ENCODE measurements at regions not wholly inside any gene's neighbourhood (a gene's known extent, or its start where the extent isn't known, plus 50 kb on each side); places are given as distances from the start of the nearest gene placed in this dataset.

- no peaks in the 10 kb centered on the region for H3K36me3 ChIP-seq (ENCODE audit: control insufficient read depth in 1 of 2, insufficient read depth in 2 of 2, low read length in 2 of 2)
- H3K4me1 ChIP-seq (ENCODE audit: control insufficient read depth in 1 of 2, insufficient read depth in 2 of 2, low read length in 2 of 2): peaks cover 0 to under 1% of the 10 kb centered on the region in 2 donors
- no peak overlapping the region for H3K27ac ChIP-seq (ENCODE audit: low read length)
- H3K9me3 ChIP-seq (ENCODE audit: control insufficient read depth in 1 of 2, low read length in 2 of 2): no peaks in the 10 kb centered on the region
- H3K27me3 ChIP-seq (ENCODE audit: low read depth, low read length): peaks cover 10% of the 10 kb centered on the region
- H3K4me3 ChIP-seq (ENCODE audit: low read depth in 1 of 2, low read length in 2 of 2): no peak overlapping the region
Measured at GRCh38 chr2:176643646-176644045, 374.4 kb downstream of the MTX2 start.

- Histone ChIP-seq H3K4me3 (ENCODE audit: low read depth in 1 of 2, low read length in 2 of 2) (no peak overlapping the region), H3K36me3 (ENCODE audit: control insufficient read depth in 1 of 2, insufficient read depth in 2 of 2, low read length in 2 of 2) (no peaks in the 10 kb centered on the region), H3K9me3 (ENCODE audit: control insufficient read depth in 1 of 2, low read length in 2 of 2) (no peaks in the 10 kb centered on the region), H3K27me3 (ENCODE audit: low read depth, low read length) (peaks cover 10% of the 10 kb centered on the region), H3K27ac (ENCODE audit: low read length) (no peak overlapping the region), H3K4me1 (ENCODE audit: control insufficient read depth in 1 of 2, insufficient read depth in 2 of 2, low read length in 2 of 2) (no peaks in the 10 kb centered on the region)
Measured at GRCh38 chr2:176645494-176645893, 376.3 kb downstream of the MTX2 start.

- no peak overlapping the region for H3K27ac ChIP-seq (ENCODE audit: low read length)
- H3K9me3 ChIP-seq (ENCODE audit: control insufficient read depth in 1 of 2, low read length in 2 of 2): no peaks in the 10 kb centered on the region
- H3K4me1 ChIP-seq (ENCODE audit: control insufficient read depth in 1 of 2, insufficient read depth in 2 of 2, low read length in 2 of 2): no peaks in the 10 kb centered on the region
- peaks cover 3% of the 10 kb centered on the region for H3K27me3 ChIP-seq (ENCODE audit: low read depth, low read length)
- H3K36me3 ChIP-seq (ENCODE audit: control insufficient read depth in 1 of 2, insufficient read depth in 2 of 2, low read length in 2 of 2): no peaks in the 10 kb centered on the region
- H3K4me3 ChIP-seq (ENCODE audit: low read depth in 1 of 2, low read length in 2 of 2): no peak overlapping the region
Measured at GRCh38 chr2:176646033-176646615, 376.9 kb downstream of the MTX2 start.

- Histone ChIP-seq H3K27ac (ENCODE audit: low read length) (no peak overlapping the region), H3K4me1 (ENCODE audit: control insufficient read depth in 1 of 2, insufficient read depth in 2 of 2, low read length in 2 of 2) (no peaks in the 10 kb centered on the region), H3K4me3 (ENCODE audit: low read depth in 1 of 2, low read length in 2 of 2) (no peak overlapping the region), H3K36me3 (ENCODE audit: control insufficient read depth in 1 of 2, insufficient read depth in 2 of 2, low read length in 2 of 2) (no peaks in the 10 kb centered on the region), H3K27me3 (ENCODE audit: low read depth, low read length) (peaks cover 3% of the 10 kb centered on the region), H3K9me3 (ENCODE audit: control insufficient read depth in 1 of 2, low read length in 2 of 2) (no peaks in the 10 kb centered on the region)
Measured at GRCh38 chr2:176647325-176648165, 378.3 kb downstream of the MTX2 start.

- no peaks in the 10 kb centered on the region for H3K36me3 ChIP-seq (ENCODE audit: control insufficient read depth in 1 of 2, insufficient read depth in 2 of 2, low read length in 2 of 2)
- peaks cover 3% of the 10 kb centered on the region for H3K27me3 ChIP-seq (ENCODE audit: low read depth, low read length)
- H3K4me1 ChIP-seq (ENCODE audit: control insufficient read depth in 1 of 2, insufficient read depth in 2 of 2, low read length in 2 of 2): no peaks in the 10 kb centered on the region
- H3K4me3 ChIP-seq (ENCODE audit: low read depth in 1 of 2, low read length in 2 of 2): no peak overlapping the region
- no peak overlapping the region for H3K27ac ChIP-seq (ENCODE audit: low read length)
- no peaks in the 10 kb centered on the region for H3K9me3 ChIP-seq (ENCODE audit: control insufficient read depth in 1 of 2, low read length in 2 of 2)
Measured at GRCh38 chr2:176648700-176649297, 379.6 kb downstream of the MTX2 start.

- no peak overlapping the region for H3K4me3 ChIP-seq (ENCODE audit: low read depth in 1 of 2, low read length in 2 of 2)
- H3K4me1 ChIP-seq (ENCODE audit: control insufficient read depth in 1 of 2, insufficient read depth in 2 of 2, low read length in 2 of 2): no peaks in the 10 kb centered on the region
- peaks cover 3% of the 10 kb centered on the region for H3K27me3 ChIP-seq (ENCODE audit: low read depth, low read length)
- H3K36me3 ChIP-seq (ENCODE audit: control insufficient read depth in 1 of 2, insufficient read depth in 2 of 2, low read length in 2 of 2): no peaks in the 10 kb centered on the region
- H3K27ac ChIP-seq (ENCODE audit: low read length): no peak overlapping the region
- H3K9me3 ChIP-seq (ENCODE audit: control insufficient read depth in 1 of 2, low read length in 2 of 2): no peaks in the 10 kb centered on the region
Measured at GRCh38 chr2:176650104-176650837, 381.0 kb downstream of the MTX2 start.

GRCh38 chr2:176650838-176651555 lies 381.8 kb downstream of the MTX2 start:
- H3K27me3 ChIP-seq (ENCODE audit: low read depth, low read length): peaks cover 3% of the 10 kb centered on the region
- no peaks in the 10 kb centered on the region for H3K36me3 ChIP-seq (ENCODE audit: control insufficient read depth in 1 of 2, insufficient read depth in 2 of 2, low read length in 2 of 2)
- no peaks in the 10 kb centered on the region for H3K4me1 ChIP-seq (ENCODE audit: control insufficient read depth in 1 of 2, insufficient read depth in 2 of 2, low read length in 2 of 2)
- no peak overlapping the region for H3K27ac ChIP-seq (ENCODE audit: low read length)
- H3K9me3 ChIP-seq (ENCODE audit: control insufficient read depth in 1 of 2, low read length in 2 of 2): no peaks in the 10 kb centered on the region
- no peak overlapping the region for H3K4me3 ChIP-seq (ENCODE audit: low read depth in 1 of 2, low read length in 2 of 2)

- peaks cover 2% of the 10 kb centered on the region for H3K27me3 ChIP-seq (ENCODE audit: low read depth, low read length)
- no peaks in the 10 kb centered on the region for H3K9me3 ChIP-seq (ENCODE audit: control insufficient read depth in 1 of 2, low read length in 2 of 2)
- no peak overlapping the region for H3K4me3 ChIP-seq (ENCODE audit: low read depth in 1 of 2, low read length in 2 of 2)
- no peak overlapping the region for H3K27ac ChIP-seq (ENCODE audit: low read length)
- H3K4me1 ChIP-seq (ENCODE audit: control insufficient read depth in 1 of 2, insufficient read depth in 2 of 2, low read length in 2 of 2): no peaks in the 10 kb centered on the region
- no peaks in the 10 kb centered on the region for H3K36me3 ChIP-seq (ENCODE audit: control insufficient read depth in 1 of 2, insufficient read depth in 2 of 2, low read length in 2 of 2)
Measured at GRCh38 chr2:176652300-176653182, 383.3 kb downstream of the MTX2 start.

GRCh38 chr2:176653479-176654443 lies 384.5 kb downstream of the MTX2 start:
- Histone ChIP-seq H3K4me3 (ENCODE audit: low read depth in 1 of 2, low read length in 2 of 2) (no peak overlapping the region), H3K27me3 (ENCODE audit: low read depth, low read length) (no peaks in the 10 kb centered on the region), H3K9me3 (ENCODE audit: control insufficient read depth in 1 of 2, low read length in 2 of 2) (no peaks in the 10 kb centered on the region), H3K36me3 (ENCODE audit: control insufficient read depth in 1 of 2, insufficient read depth in 2 of 2, low read length in 2 of 2) (no peaks in the 10 kb centered on the region), H3K4me1 (ENCODE audit: control insufficient read depth in 1 of 2, insufficient read depth in 2 of 2, low read length in 2 of 2) (no peaks in the 10 kb centered on the region), H3K27ac (ENCODE audit: low read length) (no peak overlapping the region)
